Fibroblast of mammary gland (primary cell): ENCODE measurements at regions not wholly inside any gene's neighbourhood (a gene's known extent, or its start where the extent isn't known, plus 50 kb on each side); places are given as distances from the start of the nearest gene placed in this dataset.

Experiments used
- DNase-seq: peaks from one replicate; pipeline ENCODE4 v3.0.0-alpha.2; 2010; ENCODE audit warnings: low read depth
- H3K4me3 ChIP-seq: 2 replicates; pipeline ENCODE4 v1.5.1; 2011; ENCODE audit warnings: low read depth, mild to moderate bottlenecking, low read length, moderate library complexity; ENCODE audit not compliant: control insufficient read depth
- CTCF ChIP-seq: conservative IDR thresholded peaks from 2 replicates; pipeline ENCODE4 v1.5.1; 2011; ENCODE audit warnings: low read depth, low read length, inconsistent platforms; ENCODE audit not compliant: control insufficient read depth, insufficient read depth

GRCh38 chr1:29675481-29676263, 439.4 kb downstream of the PTPRU start:
- H3K4me3 ChIP-seq: no peak overlapping the region
- no peak for TF ChIP-seq CTCF
- no peak for DNase-seq

GRCh38 chr1:29674627-29675326, 438.5 kb downstream of the PTPRU start:
- no peak for DNase-seq
- no peak for TF ChIP-seq CTCF
- H3K4me3 ChIP-seq: no peak overlapping the region

- no peak for DNase-seq
- H3K4me3 ChIP-seq: no peak overlapping the region
- TF ChIP-seq CTCF: no peak
Observed at GRCh38 chr1:29673669-29674626, 437.6 kb downstream of the PTPRU start.

GRCh38 chr1:29673228-29673500, 436.8 kb downstream of the PTPRU start:
- TF ChIP-seq CTCF: no peak
- DNase-seq: no peak
- H3K4me3 ChIP-seq: no peak overlapping the region

GRCh38 chr1:29672416-29673227, 436.3 kb downstream of the PTPRU start:
- no peak for DNase-seq
- H3K4me3 ChIP-seq: no peak overlapping the region
- no peak for TF ChIP-seq CTCF

GRCh38 chr1:29671446-29672356, 435.4 kb downstream of the PTPRU start:
- DNase-seq: no peak
- no peak for TF ChIP-seq CTCF

More at GRCh38 chr1:29671446-29672356, 435.4 kb downstream of the PTPRU start:
- no peak overlapping the region for H3K4me3 ChIP-seq
